ENCODE measurements at regions not wholly inside any gene's neighbourhood (a gene's known extent, or its start where the extent isn't known, plus 50 kb on each side); places are given as distances from the start of the nearest gene placed in this dataset.

DNA sequence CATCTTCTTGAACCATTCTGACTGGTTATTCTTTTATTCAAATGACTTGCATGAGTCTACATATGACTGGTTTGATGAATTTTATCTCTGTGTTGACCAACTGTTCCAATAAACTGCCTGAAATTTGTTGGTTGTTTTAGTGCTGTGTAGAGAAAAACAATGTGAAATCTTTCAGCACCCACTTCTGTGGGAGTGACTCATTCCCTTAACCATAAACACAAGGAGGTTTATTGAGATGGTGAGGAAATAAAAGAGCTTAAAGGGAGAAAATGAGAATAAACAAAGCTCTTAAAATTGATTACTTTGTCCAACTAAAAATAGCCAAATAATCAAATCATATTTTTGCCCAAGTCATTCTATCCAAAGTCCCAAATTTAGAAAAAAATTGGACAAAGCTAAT, 341.1 kb downstream of the TGFB2 start:
- no peak for DNase-seq

DNA sequence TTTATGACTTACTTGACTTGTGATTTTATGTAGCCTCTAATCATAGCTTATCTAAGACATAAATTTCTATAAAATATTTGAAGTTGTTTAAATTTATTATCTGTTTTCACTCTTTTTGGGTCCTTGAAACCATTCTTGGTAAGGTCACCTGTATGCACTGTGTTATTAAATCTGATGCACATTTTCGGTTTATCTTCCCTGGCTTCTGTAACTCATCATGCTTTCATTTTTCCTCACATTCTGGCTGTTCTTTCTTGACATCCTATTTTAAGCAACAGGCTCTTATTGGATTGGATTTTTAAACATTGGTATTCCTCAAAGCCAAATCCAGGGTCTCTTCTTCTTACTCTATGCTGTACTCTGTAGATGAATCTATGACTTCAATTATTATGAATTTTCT, 341.6 kb downstream of the TGFB2 start:
- no peak for DNase-seq

DNA sequence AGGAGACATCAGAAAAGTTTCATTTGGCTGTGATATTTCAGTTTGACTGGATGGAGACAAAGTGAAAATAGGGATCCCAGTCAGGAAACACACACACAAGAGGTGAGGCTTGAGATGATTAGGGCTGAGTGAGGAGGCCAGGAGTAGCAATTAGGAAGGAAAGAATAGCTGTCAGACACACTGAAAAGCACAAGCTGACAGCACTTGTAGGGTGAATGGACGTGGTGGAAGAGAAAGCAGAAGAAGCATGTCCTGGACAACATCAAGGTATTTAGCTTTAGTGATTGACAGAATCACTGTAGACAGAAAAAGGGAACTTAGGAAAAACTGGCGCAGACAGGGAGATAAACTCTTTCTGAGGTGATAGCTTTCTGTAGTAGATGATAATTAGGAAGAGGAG, 347.7 kb downstream of the TGFB2 start:
- DNase-seq: no peak

DNA sequence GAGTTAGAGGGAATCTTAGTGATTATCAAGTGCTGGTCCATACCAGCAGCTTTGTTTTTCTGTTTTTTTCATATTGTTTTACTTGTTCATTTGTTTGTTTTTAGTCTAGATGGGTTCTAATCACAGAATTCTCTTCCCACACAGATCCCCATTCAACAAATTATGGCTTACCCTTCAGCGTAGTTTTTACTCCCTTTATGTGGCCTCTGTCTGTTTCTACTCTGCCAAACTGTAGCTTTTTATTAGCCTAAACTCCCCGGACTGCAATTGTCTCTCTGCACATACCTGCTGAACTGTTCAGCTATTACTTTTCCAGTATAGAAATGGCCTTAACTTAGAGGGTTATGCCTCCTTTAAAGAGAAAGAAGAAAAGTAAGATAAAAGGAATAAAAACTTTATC, 348.5 kb downstream of the TGFB2 start:
- DNase-seq: no peak

DNA sequence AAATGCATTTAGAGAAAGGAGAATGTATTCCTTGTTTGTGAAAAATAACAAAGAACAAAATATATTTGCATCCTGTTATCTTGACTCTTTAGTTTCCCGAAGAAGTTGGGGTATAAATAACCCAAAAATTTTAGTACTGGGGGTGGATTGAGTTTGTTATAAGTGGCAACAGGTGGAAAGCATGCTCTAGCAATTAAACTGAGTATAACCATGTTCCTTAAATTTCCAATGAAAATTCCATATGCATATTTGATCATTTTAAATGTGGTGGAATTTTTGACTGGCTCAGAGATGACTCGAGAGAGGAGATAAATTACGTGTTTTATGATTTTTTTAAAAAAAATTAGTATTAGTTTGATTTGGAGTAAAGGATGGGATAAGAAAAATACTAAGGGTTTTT, 348.9 kb downstream of the TGFB2 start:
- no peak for DNase-seq

DNA sequence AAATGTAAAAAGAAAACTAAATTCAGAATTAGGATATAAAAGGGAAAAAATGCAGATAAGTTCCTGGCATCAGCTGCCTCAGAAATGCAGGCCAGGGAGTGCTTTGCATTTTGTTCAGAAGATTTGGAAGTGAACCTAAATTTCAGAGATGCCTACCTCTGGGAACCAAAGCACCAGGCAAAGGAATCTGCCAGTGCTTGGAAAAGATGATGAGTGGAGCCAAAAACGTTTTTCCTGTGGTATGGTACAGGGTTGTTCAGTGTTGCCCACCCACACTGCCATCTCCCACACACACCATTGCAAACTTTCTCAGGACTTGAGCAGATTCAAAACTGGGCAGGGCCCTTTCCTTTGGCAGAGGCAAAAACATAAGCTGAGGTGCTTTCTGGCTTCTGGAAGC, 349.5 kb downstream of the TGFB2 start:
- no peak for DNase-seq

DNA sequence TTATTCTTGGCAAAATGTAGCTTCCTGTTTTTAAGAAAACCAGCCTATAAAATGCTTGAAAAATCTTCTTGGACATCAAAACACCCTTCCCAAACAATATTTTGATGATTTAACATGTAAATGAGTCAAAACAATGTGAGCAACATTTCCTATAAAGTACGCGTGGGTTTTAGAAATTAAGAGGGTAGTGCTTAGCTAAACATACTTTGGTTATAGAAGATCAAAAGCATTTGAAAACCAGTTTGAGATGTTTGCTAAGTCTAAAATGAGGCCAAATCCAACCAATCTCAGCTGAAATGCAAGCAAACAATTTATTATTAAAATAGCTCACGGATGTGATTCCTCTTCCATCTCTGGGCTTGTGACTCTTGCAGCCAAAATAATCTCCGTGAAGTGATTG, 350.4 kb downstream of the TGFB2 start:
- DNase-seq: no peak

DNA sequence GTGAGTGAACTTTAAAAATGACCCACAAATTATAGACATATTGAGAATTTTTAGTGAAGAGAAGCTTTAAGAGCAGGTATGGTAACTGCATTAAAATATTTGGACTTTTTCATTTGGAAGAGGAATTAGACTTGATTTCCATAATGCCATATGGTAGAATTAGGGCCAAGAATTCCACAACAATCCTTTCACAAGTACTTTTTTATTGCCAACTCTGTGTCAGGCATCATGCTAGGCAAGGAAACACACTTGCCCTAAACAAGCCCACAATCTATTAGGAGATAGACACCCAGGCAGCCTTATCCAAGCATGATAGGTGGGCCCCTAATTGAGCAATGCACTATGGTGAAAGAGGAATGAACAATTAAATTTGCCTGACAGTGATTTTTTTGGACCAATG, 353.0 kb downstream of the TGFB2 start:
- no peak for DNase-seq

DNA sequence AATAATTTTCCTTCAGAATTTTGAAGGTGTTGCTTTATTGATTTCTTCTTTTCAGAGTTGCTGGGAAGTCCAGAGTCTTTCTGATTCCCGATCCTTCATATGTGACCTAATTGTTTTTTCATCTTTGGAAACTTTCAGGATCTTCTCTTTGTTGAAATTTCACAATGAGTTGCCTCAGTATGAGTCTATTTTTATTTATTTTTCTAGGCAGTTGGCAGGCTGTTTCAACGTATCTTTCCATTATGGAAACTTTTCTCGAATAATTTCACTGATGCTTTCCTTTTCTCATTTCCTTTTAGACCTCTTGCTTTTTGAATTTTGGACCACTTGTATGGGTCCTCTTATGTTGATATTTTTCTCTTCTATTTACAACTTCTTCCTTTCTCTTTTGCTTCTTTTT, 354.3 kb downstream of the TGFB2 start:
- DNase-seq: no peak

DNA sequence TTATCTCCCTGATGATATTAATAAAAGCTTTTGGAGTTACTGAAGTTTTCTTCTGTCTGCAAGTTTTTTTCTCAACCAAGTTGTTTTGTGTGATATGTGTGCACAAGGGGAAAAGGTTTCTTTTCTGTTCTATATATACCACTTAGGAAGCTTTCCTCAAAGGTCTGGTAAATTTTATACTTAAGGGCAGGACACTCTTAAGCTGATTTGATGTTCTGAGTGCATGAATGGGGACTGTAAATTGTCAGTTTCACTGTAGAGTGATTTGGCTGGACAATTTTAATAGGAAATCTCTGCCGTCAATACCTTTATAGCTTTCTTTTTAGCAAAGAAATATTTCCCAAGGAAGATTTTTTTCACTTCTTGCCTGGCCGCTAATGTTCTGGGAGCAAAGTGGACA, 354.7 kb downstream of the TGFB2 start:
- no peak for DNase-seq

DNA sequence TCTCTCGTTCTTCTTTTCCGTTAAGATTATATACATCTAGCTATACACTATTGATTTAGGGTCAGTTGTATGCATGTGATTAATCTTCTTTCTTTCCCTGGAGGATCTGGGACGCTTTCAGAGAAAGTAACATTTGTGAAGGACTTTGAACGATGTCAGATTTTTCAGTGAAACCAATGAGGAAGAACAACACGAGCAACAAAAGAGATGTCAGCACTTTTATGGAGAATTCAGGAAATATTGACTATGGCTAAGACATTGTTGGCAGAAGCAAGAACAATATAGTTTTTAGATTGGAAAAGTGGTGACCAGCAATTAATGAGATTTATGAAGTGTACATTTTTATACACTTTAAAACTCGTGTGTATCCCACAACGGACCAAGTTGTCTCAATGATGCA, 355.5 kb downstream of the TGFB2 start:
- DNase-seq: no peak

DNA sequence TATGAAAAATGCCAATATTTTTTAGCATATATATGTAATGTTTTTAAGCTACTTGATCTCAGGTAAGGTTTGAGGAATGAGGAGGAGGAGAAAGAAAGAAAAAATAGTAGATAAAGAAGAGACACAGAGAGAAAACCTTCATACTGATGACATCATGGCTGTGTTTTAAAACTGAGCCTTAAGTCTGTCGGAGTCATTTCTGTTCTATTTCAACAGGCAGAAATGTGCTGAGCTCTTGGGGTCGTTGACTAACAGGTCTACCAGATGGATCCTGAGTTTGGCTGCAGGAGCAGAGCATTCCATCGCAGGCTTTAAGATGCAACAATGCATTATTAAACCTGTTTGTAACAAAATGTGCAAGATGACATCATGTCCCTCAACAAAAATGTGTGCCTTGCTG, 356.0 kb downstream of the TGFB2 start:
- DNase-seq: no peak

DNA sequence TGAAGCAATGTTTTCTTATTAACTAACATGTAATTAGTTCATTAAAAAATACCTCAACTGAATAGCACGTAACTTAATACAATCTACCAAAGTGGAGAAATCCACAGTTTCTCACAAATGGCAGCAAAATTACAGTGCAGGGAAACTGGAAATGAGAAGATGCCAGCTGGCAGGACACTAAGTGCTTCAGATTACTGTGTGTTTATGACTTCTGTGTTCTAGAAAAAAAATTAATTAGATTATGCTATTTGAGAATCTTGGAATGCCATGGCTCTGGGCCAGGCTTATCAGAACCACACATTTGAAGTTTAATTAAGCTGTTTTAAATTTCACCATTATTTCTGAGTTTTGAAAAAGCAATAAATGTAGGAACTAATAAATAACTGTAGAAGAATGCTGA, 357.6 kb downstream of the TGFB2 start:
- DNase-seq: no peak

DNA sequence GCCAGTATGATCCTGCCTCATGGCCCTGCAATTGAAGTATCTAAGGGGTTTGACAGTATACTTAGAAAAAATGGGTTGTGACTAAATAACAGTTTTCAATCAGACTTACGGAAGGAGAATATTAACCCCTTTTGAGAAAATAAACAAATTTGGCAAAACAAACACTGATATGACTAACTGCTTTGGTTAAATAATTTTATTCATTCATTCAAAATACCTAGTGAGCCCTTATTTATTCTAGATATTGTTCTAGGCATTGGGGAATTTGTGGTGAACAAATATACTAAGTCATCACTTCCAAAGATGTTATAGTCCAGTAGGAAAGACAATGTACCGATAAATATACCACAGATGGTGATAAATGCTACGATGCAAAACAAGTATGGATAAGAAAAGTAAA, 358.7 kb downstream of the TGFB2 start:
- DNase-seq: no peak

DNA sequence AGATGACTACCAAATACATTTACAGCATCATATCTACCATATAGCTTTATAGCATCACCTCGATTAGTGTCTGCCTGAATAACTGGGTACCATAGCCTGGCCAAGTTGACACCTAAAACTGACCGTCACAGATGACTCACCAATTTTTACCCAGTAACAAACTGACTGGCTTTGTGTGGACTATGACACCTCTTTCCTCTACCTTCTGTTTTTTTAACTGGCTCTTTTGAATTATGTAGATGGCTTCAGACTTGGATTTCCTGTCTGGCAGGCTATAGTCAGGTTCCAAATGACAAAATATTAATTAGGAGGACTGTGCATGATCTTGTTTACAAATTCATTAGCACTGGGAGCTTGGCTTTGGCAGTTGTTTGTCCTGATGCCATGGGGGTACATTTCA, 360.3 kb downstream of the TGFB2 start:
- no peak for DNase-seq

DNA sequence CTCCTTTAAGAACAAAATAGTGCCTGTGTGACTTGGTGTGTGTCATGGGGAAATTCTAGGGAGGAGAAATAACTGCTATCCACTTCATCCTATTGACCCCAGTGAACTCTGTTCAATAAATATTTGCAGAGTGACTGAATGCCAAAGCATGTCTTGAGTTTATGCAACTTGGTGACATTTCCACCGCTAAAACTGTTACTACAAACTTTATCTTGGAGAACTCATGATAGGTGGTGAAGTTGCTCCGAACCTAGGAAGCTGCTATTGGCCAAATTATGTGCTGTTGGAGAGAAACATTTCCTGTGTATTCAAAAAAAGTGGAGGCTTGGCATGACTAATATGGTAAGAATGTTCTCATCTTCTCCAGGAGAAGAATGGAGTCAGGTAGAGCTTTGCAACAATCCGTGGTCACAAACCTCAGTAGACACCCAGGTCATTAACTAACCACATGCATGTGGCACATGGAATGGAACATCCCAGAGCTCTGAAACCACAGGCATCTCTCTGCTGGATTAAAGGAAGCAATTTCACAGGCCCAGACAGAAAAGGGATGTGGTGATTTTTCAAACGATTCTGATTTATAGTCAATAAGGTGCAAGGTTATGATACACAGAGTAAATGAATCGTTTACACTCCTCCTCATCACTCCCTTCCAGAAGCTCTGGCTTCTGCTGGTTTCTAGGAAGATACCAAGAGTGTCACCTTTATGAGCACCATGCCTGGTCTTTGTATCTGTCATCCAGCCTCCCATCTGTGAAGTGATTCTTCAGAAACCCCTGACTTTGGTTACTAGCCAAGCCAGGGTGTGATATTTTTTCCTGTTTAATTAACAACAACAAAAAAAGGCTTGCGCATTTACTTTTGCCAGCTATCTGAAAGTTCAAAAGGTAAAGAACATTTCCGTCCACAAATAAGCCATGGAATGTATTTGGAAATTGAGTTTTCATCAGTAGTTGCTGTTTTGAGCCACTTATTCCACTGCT, 361.1 kb downstream of the TGFB2 start:
- no peak for DNase-seq

DNA sequence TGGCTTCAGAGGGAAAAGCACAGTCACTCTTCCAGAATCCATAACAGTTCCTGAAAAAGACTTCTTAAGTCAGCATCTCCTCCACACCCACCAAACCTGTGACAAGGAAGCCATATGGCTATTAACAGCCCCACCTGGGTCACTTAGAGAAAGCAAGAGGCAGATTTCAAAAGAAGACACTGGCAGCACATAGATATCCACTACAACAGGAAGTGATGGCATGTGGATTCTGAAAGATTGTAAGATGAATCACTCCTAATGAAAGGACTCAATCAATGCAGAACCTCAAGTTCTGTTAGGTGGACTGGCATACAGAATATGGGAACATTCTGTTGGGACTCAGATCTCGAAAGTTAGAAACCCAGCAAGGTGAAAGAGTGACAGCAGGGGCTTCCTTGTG, 365.9 kb downstream of the TGFB2 start:
- no peak for DNase-seq

DNA sequence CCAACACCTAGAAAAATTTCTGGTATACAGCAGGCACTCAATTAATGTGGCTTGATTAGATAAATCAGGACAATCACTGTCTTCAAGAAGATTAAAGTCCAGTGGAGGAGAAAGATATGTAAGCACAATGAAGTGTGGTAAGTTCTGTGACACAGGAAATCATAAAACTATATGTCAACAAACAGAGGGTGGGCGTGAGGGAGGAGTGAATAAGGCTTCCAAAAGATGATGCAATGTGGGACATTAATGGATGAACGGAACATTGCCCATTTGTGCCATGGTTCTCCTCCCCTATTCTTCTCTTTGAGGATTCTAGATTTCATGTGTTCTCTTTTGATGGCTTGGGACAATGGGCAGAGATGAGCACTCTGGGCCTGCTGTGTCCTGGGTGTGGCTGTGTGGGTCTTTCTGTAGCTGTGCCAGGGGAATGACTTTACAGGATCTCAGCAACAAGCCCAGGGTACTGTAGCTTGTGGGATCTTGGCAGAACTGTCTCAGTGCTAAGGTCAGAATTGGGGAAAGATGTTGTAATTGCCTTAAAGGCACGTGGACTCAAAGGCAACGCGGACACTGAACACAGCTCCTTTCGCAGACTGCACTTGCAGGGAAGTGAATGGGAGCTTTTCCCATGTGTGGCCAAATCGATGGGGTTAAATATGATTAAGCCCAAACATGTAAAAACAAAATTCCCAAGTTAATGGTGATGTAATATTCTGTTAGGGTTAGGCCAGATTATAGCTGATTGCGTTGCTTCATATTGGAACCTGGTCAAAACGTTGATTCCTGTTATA, 366.9 kb downstream of the TGFB2 start:
- DNase-seq: no peak

DNA sequence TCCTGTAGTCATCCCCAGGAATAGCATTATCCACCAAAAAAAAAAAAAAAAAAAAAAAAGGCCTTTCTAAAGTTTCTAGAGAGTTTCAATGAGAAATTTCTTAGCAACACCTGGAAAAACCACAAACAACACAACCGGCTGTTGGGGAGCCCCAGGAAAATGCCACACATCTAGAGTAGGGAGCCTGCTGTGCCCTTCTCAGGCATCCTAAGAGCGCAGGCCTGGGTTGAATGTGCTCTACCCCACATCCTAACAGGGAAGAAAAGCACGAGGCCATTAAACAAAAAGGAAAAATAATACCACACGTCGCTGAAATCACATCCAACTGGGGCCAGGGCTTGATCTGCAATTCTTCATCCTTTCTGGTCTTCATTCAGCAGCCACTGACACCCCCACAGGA, 367.5 kb downstream of the TGFB2 start:
- DNase-seq: no peak

DNA sequence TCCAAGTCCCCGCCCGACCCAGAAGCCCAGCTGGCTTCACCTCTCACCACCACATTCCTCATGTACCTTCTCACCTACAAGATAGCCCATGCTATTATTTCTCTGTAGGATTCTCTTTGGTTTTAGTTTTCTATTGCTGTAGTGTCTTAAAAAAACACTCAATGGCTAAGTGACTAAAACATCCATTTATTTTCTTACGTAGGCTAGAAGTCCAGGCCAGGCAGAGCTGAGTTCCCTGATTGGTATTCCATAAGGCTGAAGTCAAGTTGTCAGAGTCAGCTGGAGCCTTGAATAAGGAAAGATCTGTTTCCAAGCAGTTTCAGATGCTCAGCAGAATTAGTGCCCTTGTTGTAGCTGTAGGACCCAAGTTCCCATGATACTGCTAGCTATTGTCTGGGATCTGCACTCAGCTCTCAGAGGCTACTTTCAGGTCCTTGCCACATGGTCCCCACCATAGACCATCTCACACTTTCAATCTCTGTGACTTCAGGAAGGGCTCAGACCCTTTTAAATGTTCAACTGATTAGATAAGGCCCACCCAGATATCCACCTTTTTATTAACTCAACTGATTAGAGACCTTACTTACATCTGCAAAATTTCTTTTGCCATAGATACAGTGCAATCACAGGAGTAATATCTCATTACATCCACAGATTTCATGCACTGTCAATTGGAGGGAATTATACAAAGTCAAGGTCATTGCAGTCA, 371.0 kb downstream of the TGFB2 start:
- no peak for DNase-seq

DNA sequence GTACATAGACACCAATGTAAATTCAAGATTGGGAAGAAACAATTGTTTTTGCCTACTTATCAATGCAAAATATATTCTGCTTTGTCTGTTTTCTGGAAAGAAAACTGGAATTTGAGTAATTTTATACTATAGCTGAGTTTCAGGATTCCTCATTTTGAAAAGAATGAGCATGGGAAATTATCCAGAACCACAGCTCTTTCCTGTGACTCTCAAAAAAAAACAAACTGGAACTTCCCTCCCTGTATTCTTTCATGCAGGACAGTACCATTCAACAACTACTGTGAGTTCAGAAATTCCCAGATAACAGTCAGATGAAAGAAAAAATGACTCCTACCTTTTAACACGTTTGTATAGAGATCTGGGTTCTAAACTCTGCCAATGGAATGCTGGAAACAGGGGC, 372.4 kb downstream of the TGFB2 start:
- DNase-seq: no peak

DNA sequence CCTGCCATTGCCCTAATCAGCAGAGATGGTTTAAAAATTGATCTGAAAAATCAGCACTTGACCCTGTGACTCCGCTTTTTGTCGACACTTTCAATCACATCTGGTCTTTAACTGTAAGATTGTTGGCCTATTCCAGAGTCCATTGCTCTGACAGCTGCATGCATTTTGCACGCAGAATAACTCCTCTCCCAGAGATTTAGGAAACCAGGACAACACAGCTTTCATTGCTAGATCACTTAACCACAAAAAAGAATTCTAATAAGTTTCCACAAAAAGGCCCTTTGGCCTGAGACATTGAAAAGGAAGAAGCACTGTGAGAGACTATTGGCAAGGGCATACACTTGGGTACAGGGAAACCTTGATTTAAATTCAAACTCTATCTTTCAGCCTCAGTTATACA, 373.1 kb downstream of the TGFB2 start:
- DNase-seq: no peak

DNA sequence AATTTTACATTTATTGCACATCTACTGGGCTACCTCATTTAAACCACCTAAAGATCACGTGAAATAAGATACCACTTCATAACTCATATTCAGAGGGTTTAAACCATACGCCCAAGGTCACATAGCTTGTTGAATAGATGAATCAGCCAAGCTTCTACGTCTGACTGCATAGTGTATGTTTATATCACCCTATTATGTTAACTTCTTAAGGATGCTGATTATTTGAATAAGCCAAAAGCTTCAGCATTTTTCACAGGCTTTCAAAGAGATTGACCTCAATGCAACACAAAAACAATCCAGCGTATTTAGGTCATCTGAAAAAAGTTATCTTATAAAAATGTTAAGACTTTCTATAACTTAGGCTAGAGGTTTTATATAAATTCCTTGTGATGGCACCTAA, 373.8 kb downstream of the TGFB2 start:
- no peak for DNase-seq

All from DMS79 (cell line).